NCI-H460 (cell line): ENCODE measurements at regions not wholly inside any gene's neighbourhood (a gene's known extent, or its start where the extent isn't known, plus 50 kb on each side); places are given as distances from the start of the nearest gene placed in this dataset.

Experiments
- DNase-seq: peaks from one replicate; pipeline ENCODE4 v3.0.0-alpha.2; 2016; ENCODE audit warnings: low read depth; ENCODE audit errors: extremely low read depth

GRCh38 chr1:218959784-218960183 lies 213.9 kb upstream of the LYPLAL1 start:
- no peak for DNase-seq

DNA sequence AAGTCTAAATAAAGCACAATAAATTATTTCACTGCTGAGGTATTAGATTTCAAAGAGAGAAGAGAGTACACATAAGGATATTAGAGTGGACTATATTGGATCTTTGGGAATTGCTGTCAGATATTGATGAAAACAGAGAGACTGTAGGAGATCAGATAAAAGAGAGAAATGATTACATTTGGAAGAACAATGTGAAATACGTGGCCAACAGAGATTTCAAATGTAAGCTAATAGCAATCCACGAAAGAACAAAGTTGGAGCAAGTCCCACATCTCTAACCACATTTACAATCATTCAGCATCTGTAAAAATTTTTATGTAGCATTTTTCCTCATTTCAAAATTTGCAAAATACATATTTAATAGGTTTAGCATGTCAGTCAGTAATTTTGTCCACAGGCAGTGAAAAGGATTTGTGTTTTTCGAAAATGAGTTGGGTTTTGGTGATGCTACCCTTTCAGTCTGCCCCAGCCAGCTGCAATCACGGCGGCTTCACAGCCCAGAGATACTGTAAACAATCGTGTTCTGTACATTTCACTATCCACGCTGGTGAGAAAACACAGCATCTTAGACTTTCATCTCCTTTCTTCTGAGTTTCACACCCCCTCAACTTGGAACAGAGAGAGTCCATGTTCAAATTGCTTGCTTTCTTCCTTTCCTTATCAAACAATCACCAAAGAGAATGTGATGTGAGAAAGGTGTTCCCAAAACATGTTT lies 209.1 kb upstream of the LYPLAL1 start:
- no peak for DNase-seq

DNA sequence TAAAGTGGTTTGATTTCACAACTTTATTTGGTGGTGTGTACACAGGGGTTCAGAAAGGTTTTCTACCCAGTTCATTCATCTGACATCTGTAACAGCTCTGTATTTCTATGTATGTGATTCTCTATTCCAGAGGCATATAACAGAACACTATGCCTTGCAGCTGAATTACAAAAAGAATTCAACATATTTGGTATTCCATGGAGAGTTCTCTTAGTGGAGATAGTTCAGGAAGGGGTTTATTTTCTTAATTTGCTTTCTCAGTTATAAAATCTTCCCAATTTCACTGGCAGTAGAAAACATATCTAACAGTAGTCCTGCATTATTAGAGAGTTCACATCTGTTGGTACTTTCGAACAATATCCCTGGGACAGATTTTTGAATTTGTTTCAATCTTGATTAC lies 207.9 kb upstream of the LYPLAL1 start:
- DNase-seq, result no peak

DNA sequence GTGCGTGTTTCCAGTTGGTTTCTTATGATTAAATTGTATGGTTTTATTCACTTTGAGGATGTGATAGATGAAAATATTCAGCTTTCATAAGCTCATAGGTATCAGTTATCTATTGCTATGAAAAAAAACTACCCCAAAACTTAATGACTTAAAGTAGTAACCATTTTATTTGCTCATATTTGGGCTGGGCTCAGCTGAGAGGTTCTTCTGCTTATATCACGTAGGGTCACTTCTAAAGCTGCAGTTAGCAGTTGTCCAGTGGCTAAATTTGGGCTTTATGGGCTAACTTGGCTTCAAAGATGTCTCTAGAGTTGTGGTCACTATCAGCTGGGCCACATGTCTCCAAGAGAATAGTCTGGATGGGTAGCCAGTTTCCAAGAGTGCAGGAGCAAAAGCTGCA lies 206.4 kb upstream of the LYPLAL1 start:
- DNase-seq, result no peak

DNA sequence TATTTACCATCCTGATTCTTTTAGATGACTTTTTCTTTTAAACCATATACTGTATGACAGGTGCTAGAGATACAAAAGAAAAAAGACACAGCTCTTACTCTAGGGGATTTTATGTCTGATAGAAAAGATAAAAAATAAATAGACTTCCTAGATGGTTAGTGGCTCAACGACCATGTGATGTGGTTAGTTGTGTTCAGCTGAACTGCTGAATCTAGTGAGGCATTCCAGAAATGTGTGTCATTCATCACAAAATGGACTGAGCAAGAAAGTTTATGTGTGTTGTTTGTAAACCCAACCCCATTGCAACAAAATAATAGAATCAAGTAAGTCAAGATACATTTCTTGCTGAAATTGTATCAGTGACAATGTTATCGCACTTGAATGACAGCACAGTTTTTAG lies 205.8 kb upstream of the LYPLAL1 start:
- no peak for DNase-seq

- DNase-seq, result no peak
Measured at GRCh38 chr1:218969006-218969405, 204.7 kb upstream of the LYPLAL1 start.

DNA sequence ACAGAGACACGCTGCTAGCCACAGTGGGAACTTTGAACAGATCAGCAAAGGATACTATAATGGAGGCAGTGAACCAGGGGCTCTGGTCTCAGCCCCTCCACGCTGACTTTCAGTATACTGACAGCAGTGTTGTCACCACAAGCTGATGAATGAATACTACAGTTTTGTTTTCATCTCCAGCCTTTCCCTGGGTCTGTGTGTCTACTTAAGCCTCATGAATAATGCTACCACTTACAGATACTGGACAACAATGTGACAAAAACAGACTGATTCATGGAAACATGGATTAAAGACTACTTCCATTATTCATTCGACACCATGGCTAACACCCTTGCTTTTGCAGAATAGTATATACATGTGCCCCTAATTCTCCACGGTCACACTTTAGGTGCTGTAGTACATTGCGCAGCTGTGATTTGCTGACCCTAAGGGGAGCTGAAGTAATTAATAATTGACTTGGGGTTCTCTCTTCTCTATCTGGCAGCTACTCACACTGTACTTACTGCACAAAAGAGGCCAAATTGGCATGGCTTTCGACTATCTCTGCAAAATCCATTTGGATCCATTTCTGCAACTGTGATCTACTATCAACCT lies 203.2 kb upstream of the LYPLAL1 start:
- no peak for DNase-seq

DNA sequence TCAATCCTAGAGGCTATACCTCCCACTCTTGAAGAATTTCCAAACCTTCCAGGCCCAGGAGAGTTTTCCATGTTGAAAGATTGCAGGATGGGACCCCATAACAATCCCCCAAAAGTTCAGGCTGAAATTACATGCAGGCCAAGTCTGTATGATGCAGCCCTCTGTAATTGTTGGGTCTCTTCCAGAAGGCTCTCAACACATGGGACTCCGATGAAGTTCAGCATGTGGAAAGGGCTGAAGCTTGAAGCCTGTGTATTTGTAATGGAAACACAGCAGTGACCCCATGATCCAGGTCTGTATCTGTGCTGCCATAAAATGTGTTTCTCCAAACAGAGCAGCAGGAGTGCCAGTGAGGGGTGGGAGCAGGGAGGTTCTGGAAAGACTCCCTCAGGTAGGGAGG lies 202.5 kb upstream of the LYPLAL1 start:
- no peak for DNase-seq

- no peak for DNase-seq
Measured at GRCh38 chr1:218980881-218981280, 192.8 kb upstream of the LYPLAL1 start.

DNA sequence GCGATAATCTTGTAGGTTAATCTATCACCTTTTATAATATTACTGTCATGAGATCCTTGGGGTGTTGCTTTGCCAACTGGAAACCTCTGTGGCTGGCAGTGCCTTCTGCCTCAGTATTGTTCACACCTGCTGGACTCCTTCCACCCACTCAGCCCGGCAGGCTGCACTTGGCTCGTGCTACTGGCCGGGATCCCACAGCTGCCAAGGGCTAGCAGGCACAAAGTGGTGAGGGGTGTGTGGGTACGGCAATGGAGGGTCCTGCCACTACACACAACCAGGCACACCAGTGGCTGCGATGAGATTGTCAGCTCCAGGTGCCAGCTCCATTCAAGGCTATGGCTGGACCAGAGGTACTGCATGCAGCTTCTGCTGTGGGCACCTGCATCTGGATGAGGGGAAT lies 191.2 kb upstream of the LYPLAL1 start:
- DNase-seq, result no peak

DNA sequence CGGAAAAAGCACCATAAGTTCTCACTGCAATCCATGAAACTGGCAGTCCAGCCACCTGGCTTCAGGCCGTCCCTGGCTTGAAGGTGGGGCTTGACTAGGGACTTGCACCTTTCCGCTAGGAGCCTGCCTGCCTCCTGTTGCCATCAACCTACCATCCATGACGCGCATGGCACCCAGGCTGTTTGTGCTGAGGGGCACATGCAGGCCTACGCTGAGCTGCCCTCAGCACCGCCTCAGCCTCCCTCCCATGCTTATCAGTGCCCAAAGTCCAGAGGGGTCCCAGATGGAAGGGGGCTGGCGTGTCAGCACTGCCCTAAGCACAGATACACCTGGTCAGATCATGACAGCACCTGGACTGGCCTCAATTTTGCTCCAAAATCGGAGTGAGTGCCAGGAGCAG lies 190.2 kb upstream of the LYPLAL1 start:
- no peak for DNase-seq

DNA sequence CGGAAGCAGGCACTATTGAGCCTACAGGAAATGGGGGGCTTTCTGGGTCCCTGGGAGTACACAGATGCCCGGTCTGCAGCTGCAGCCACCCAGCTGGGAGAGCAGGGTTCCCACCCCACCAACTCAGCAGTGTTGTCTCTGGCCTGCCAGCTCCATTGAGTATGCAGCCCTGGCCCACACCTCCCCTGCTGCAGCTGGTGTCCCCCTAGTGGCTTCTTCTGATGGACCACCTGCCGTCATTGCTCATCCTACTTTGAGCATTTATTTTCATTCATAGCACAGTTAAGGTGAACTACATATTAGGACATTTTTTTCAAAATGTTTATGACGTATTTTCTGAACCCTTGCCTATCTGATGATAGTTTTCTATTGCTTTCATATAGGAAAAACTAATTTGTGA lies 189.8 kb upstream of the LYPLAL1 start:
- no peak for DNase-seq

- no peak for DNase-seq
Measured at GRCh38 chr1:218985424-218985984, 188.2 kb upstream of the LYPLAL1 start.

GRCh38 chr1:218986816-218987215 lies 186.9 kb upstream of the LYPLAL1 start:
- DNase-seq, result no peak

- no peak for DNase-seq
Measured at GRCh38 chr1:218990019-218990418, 183.7 kb upstream of the LYPLAL1 start.

DNA sequence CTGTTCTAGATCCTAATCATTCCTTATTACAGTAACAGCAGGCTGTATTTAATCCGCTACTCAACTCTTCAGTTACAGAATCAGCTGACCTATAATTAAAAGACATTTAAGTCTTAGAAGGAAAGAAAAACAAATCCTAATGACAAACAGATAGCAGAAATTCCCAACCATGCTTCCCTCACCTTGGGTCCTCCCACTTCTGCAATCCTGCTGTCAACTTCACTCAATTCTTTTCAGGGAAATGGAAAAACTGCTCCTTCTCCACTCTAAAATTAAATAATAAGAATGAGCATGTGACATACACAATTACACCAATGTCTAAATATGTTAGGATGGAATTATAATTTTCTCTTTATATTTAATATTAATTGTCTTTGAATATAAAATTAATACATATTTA lies 182.6 kb upstream of the LYPLAL1 start:
- DNase-seq, result no peak

DNA sequence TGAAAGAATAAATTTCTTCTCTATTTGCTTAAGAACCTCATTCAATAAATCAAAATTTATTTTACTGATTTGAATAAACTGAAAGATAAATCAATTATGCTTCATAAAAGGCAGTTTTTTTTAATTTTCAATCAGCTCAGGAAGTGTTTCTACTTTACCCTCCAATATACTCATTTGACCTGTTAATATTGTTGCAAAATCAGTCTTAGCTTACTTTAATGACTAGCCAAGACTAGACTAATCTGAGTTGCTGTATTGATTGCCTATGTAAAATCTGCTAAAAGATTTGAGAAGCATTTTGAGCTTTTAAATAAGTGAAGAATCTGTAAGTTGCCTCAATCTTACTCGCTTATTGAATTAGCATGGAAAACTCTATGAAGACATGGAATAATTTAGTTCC lies 179.1 kb upstream of the LYPLAL1 start:
- no peak for DNase-seq

DNA sequence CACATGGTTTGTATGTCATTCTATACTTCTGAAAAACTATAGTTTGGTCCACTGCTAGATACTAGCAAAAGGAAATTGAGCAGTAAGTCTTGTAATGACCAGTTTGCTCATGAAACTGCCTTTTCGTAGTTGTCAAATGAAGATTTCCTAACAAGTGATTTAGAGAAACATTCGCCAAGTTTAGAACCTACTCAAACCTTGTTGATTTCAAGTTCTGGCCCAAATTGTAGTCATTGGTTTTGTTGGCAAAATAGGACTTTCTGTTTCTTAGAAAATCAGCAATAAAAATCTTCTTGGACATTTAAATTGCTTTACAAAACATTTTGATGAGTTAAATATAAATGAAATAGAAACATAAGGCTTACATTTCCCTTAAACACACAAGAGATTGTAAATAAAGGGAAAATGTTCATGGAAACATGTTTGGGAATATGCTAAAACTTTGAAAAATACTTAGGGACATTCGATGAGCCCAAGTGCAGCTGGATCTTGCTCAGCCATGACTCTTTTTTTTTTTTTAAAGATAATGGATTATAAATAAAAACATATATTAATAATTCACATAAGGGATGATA lies 178.5 kb upstream of the LYPLAL1 start:
- DNase-seq, result no peak

- no peak for DNase-seq
Measured at GRCh38 chr1:218996362-218996761, 177.3 kb upstream of the LYPLAL1 start.

GRCh38 chr1:219000005-219000404 lies 173.7 kb upstream of the LYPLAL1 start:
- DNase-seq, result no peak

DNA sequence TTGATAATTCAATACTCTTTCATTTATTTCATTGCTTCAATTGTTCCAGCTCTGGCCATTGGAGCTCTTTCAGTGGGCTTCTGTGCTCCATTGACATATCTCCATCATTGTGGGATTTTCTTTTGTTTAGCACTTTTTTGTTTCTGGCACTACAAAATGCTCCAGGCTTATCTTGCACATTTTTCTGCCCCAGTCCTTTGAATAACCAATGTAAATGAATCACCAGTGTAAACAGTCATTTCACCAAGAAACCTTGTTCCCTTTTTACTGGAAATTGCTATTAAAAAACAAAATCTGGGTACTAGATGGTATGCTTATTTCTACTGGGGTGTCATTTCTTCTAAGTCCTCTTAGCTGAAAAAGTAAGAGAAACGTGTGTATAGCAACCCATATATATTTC lies 173.0 kb upstream of the LYPLAL1 start:
- DNase-seq, result no peak

GRCh38 chr1:219010720-219011119 lies 163.0 kb upstream of the LYPLAL1 start:
- DNase-seq, result no peak
